Dedifferentiated amniotic fluid mesenchymal stem cell (primary cell): ENCODE measurements at regions not wholly inside any gene's neighbourhood (a gene's known extent, or its start where the extent isn't known, plus 50 kb on each side); places are given as distances from the start of the nearest gene placed in this dataset.

Source experiments
- DNase-seq: peaks from one replicate; pipeline ENCODE4 v3.0.0-alpha.2; 2016; ENCODE audit errors: extremely low spot score

DNA sequence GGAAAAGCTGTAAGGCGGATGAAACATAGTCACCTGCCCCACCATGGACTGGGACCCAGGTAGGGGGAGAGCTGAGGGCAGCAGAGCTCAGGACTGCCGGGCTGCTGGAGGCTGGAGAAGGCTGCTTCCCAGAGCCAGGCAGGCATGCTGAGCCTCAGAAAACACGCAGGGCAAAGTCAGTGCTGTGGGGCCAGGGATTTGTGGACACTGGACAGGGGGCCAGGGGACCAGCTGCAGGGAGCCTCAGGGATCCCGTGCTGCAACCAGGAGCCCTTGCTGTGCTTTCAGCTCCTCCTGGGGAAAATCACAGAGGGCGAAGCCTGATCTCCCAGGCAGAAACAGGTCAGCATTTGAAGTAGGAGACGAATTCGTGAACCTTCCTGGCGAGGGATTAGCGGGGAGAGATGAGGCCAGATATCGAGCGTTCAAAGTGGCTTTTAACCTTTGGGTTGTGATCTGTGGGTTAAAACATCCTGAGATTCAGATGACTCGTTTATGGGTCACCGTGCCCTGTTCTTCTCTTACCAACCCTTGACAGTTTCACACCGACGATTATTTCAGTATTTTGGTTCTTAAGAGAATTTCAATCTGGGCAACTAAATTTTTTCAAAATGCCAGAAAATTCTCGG, 85.6 kb upstream of the SHH start:
- DNase-seq = no peak

DNA sequence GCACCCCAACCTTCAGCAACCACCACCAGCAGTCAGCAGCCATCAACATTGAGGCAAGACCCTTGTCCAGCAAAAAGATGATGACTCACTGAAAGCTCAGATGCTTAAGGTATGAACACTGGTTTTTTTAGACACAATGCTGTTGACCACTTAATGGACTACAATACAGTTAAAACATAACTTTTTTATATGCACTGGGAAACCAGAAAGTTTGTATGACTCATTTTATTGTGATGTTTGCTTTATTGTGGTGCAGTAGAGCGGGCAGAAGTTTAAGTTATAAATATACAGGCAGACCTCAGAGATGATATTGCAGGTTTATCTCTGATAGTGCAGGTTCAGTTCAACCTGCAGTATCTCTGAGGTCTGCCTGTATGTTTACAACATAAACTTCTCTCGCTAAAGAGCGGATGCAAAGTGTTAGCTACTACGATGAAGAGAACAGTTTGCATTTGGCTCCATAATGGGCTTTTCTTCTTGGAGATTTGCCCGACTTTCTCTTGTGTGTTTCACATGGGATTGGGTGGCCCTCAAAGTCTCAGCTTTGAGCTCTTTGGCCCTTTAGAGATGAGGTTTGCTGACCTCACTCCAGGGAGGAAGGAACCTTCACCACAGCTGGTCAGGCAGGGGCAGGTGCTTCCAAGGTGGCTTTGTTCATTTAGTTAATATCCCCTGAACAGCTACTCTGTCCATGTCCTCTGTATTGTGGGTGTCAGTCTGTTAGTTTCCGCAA, 84.4 kb upstream of the SHH start:
- DNase-seq = no peak

DNA sequence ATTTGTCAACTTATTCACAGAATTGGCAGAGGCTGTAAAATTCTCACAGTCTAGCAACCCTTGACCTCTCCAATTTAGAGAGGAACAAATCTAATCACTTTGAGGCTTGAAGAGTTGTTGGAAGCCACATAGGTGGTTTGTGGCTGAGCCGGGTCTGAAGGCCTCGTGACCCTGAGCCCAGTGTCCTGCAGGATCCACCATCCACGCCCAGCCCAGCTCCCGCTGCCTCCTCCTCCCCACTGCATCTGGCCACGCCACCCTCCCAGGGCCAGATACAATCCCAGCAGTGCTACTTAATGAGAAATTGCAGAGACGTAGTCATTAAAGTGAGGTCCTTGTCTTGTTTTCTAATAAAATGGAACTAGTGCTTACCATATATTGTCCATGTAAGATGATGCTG, 81.4 kb upstream of the SHH start:
- no peak for DNase-seq

DNA sequence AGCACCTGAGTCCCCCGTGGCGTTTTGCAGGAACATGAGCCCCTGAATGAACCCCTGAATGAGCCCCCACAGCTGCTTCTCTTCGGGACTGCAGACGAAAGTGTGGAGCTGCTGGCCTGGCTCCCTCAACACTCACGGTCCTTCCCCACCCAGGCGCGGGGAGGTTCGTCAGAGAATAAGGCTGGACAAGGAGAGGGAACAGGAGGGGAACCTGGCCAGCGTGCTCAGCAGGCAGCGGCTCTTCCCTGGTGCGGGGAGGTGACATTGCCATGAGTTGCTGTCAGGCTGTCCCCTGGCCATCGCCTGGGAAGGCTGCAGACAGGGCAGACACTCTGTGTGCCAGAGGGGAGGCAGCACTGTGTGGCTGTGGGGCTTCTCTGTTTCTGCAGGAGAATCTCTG, 80.9 kb upstream of the SHH start:
- DNase-seq = no peak

DNA sequence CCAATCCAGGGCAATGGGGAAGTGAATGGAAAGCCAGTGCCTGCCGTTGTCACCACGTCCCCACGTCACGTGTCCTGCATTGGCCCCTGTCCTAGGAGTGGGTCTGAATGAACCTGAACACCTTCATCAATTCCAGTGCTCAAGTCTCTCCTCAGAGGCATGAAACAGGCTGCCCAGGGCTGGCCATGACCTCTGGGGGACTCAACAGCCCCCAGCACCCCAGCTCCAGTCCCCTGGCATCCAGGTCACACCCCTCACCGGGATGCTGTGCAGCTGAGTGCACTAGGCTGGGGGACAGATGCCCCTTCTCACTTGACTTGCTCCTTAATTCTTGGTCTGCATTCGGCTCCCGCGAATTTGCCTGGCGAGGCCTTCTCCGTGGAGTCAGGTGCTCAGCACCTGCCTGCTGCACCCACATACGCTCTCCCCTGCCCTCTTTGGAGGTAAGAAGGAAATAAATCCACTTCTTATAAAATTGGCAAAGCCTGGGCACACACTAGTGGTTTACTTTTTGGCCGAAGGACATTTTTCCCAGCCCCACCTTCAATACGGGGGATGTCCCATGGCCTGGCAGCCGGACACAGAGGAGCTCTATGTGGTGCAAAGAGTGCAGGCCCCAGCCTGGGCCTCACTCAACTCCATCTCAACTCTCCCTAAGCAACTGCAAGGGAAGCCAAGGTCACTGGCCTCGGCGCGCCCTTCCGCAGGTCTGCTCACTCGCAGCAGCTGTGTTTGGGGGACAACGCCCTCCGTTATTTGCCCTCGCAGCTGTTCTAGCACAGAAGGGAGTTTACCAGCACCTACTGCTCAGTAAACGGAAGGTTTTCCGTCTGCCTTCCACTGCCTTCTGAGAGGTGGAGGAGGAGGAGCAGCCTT, 77.6 kb upstream of the SHH start:
- no peak for DNase-seq

DNA sequence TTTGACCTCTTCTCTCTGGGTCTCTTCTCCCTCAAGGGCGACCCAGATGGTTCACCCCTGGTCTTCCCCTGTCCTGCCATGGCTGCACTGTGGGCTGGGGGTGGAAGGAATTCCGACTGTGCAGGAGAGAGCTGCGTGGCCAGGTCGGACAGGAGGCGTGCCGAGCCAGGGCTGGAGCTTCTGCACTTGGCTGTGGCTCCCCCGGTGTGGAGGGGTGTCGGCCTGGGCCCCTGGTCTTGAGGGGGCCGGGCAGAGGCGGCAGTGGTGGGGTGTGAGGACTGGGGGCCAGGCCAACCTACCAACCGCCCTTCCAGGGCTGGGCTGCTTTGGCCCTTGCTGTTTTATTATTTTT, 74.9 kb upstream of the SHH start:
- no peak for DNase-seq

DNA sequence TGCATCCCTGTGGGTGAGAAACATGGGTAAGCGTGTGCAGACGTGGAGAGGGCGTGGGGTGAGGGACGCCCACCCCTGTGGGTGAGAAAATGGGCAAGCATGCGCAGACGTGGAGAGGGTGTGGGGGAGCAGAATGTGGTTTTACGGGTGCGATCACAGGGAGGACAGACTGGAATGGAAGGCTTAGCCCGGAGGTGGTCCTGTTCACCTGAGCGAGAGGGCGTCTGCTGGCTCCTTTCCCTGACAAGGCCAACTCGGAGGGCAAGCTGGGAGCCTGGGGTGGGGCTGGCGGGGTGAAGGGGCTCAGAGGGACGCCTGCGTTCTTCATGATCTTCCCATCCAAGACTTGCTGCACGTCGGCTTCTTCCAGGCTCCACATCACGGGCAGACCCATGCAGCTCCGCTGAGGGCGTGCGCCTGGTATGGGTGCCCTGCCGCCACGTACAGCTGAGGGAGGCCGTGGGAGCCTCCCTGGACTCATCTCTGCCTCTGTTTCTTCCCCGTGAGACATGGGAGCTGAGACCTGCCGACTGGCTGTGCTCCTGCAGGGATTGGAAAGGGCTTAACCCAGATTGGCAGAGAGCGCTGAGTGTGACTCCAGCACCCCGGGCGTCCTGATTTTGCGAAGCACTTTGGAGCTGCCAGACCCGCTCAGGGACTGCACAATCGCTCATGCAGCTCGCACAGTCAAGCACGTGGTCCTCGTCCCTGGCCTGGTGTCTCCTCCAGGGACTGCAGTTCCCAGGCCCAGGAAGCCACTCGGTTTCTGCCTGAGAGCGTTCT, 74.3 kb upstream of the SHH start:
- DNase-seq = no peak

DNA sequence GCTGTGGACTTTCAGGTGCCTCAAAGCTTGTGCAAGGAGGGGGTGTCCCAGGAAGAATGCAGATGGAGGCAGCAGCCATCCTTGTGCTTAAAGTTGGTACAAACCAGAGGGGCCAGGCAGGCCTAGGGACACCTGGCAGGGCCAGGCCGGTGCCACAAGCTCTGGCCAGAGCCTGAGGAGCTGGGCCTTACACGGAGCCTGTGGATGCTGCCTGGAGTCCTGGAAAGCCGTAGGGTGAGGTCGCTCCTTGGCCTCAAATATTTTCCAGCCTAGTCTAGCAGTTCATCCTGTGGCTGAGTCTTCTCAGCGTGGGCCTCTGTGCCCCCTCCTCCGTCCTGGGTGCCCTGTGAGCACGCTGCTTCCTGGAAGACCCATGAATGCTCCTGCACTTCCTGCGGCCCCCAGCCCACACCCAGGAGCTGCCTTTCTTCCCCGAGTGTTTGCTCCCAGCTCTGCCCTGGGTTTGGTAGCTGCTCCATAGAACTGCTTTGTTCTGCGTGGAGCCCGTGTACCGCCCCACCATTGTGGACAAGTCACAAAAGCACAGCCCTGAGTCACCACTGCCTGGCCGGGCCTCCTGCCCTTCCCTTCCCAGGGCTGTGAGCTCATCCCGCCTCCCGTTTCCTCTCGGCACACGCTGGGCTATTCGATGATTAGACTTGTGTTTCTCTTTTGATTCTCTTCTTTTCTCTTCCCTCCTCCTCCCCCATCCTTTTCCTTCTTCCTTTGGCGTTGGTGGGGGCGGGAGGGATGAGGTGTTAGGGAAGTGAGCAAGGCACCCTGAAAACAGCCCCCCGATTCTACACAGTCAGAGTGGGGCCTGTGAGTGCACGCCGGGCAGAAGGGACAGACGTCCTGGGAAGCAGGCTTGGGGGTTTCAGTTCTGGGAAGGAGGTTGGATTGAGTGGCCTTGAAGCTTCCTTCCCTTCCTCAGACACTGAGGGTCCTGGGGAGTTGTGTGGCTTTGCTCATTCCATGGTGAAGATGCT, 73.2 kb upstream of the SHH start:
- DNase-seq = no peak

DNA sequence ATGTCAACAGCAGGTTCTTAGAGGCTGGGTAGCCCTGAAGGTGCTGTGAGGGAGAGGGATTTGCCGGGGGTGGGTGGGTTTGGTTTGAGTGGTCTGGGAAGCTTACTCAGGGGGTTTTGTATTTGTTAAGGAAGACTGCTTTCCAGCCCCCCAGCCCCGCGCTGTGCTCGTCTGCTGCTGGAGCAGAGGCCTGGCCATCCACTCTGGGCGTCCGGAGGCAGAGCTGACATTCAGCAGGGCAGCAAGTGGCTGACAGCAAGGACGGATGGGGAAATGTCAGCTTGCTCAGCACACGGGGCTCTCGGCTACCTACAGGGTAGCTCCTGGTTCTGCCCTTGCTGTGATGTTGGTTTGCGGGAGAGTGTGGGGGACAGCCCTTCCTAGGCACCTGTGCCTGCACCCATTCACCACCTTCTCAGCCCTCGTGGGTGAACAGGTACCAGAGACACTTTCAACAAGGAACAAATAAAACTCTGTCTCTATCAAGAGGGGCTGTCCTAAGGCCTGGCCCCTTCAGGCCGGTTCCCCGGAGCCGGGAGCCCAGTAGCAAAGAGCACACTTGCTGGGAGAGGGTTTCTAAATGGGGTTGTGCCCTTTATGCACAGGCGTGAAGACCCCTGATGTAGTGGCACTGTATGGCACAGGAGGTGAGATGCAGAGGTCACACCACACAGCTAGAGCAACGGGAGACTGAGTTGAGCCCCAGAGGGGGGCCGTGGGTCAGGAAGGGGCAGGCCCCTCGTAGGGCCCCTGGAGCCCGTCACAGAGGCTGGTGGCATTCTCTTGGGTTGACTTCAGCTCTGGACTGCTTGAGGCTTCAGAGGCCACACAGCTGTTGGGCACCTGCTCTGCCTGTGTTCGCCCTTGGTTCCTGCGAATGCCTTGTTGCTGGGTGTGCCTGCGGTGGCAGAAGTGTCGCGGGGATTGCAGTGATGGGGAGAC, 72.2 kb upstream of the SHH start:
- DNase-seq = no peak

DNA sequence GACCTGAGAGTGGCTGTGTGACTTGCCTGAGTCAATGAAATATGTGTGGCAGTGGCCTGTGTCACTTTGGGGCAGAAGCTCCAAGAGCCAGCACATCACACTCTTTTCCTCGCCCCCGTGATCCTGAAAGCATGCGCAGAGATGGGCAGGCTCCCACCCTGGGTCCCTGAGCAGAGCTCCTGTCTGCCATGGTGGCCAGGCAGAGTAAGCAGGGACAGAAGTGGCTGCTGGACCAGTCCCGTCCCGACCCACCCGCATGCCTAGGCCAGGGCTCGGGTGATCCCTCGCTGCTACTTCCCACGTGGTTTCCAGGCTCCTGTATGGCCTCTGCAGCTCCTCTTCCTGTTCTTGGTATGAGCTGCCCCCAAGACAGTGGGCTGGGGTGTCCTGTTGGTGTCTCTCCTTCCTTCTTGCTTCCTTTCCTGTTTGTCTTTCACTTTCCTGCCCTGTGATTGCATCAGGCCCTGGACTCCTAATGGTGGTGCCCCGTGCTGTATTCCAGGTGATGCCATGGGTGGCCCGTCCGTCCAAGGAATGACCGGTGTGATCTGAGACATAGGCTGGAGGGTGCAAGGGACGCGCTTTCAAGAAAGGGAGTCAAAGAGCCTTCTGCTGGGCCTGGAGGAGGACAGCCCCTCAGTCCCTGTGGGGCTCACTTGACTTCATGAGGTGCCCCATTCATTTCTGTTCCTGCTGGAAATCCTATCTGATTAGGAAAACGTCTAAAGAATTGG, 71.4 kb upstream of the SHH start:
- DNase-seq = no peak

DNA sequence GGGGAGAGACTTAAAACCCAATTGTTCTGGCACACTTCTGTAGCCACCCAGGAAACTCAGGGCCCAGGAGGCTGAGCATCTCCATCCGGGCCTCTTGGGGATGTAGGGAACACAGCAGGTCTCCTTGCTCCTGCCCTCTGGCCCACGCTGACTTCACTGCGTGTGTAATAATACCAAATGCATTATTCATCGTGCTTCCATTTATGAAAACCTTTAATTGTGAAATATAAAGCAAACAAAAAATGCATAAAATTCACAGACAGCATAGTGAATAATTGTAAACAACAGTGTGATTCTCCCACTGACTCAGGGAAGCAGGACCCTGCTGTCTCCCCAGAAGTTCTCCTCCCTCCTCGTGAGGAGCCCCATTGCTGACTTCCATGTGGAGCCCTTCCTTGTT, 70.3 kb upstream of the SHH start:
- no peak for DNase-seq

DNA sequence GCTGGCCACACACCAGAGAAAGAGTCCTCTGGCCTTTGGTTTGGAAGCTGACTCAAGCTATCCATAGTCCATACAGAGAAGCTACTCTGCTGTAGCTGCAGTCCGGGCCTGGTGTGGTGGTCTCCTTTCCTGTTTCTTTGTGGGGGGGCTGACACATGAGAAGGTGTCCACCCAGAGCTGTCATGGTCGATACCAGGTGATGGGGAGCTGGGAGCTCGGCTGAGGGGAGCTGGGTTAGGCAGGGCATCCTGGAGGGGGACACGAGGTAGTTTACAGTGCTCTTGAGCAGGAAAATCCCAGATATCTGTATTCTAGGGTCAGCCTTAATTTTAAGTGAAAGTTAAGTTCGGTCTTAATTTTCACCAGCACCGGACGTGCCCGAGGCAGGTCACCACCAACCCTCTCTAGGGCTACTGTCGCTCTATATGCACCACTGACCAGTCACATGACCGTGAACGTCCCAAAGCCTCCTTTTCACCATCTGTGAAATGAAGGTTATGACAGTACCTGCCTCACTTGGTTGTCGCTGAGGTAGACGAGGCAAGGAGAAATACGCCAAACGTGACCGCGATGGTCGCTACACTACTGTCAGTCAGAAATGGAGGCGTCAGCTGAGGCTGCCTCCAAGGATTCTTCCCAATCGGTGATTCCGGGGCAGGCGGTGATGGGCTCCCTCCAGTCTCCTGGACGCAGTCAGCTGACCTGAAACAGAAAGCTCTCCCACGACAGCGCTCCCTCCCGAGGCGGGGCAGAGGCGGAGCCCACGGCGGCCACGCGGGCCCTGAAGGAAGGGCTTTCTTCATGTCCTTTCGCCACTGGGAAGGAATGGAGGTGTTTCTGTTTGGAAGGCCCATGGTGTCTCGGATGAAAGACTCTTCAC, 69.4 kb upstream of the SHH start:
- no peak for DNase-seq

DNA sequence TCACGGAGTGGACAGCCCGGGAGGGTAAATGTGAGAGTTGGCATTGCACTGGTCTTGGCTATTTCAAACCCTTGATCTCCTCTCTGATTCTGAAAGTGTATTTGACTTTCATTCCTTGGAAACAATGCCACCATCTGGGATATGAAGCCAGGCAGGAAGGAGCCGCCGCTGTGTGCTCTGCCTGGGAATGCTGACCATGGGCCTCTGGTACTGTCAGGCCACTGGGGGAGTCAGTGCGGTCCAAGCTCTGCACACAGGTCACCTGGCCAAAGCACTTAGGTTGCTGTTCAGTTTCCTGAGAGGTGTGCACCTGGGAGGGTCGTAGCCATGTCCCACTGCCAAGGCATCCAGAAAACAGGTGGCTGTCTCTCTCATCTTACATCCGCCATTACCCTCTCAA, 68.5 kb upstream of the SHH start:
- no peak for DNase-seq

DNA sequence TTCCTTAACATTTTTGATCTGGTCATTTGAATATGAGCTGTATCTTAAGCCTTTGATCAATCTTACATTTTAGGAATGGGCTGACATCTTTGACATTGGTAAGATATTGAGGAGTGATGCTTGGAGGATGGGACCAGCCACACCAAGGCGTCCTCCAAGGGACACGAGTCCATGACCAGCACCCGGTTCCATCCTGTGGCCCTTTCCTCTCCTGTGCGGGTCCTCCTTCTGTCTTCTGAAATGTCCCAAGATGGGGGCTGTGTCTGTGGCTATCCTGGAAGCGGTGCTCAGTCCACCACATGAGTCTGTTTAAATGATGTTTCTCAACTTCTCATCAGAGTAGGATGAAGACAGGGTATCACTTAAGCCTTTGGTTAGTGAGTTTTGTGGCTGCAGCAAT, 67.3 kb upstream of the SHH start:
- DNase-seq = no peak

DNA sequence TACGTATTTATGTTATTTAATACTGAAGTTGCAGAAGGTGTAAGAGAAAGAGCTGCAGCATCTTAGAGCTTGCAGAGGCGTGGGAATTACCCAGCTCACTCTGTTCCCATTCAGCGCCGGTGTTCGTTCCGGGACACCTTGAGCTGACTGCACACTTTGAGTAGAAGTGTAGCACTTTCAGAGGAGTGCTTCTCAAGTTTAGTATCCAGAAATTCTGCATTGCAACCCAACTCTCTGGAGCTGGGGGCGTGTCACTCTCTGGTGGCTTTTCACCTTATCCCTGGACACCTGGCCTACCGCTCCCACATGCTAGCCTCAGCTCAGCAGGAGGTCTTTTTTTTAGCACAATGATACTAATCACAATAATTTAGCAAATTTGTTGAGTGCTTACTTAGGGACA, 66.4 kb upstream of the SHH start:
- DNase-seq = no peak

DNA sequence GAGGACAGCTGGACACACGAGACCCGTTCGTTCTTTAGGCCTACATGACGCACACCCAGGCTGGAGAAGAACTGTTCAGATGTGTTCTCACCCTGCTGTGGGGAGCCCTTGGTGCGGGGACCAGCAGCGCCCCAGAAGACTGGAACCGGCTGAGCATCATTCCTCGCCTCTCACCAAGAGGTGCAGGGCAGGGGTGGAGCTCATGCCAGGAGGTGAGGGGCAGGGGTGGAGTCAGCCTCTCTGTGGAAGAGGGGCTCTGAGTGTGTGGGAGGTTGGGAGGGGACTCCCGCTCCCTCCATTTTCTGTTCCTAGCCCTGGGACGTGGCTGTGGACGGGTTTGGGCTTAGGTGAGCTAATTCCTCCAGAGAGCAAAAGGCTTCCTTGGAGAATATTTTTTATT, 66.0 kb upstream of the SHH start:
- no peak for DNase-seq

DNA sequence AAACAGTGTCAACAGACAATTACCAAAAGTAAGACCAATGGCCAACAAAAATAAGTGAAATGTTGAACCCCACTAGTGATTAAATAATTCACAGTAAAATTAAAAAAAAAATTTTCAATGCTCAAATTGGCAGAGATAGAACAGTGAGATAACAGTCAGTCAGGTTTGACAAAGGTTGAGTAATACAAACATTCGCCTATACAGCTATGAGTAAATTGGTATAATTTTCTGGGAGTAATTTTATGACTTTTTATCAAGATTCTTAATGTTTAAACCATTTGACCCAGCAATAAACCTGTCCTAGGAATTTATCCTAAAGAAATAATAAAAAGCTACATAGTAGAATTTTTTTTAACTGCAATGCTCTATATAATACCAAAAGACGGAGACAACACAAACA, 64.9 kb upstream of the SHH start:
- no peak for DNase-seq

DNA sequence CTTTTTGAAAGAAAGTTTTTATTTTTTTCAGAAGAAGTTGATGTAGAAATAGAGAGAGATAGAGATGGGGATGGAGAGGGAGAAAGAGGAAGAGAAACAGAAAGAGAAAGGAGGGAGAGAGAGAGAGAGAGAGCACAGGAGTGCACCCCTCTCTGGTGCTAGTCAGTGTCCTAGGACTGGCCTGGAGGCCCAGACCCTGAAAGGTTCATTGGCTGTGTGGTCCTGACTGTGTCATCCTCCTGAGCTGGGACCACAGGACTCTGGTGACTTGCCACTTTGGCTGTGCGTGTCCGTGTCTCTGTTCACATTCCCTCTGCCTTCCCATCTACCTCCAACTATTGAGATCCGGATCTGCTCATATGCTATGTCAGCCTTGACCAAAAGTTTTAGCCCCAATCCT, 62.1 kb upstream of the SHH start:
- no peak for DNase-seq
